GM12891 (cell line): ENCODE measurements at regions not wholly inside any gene's neighbourhood (a gene's known extent, or its start where the extent isn't known, plus 50 kb on each side); places are given as distances from the start of the nearest gene placed in this dataset.

Experiments used
- POLR2A ChIP-seq: IDR thresholded peaks from 2 replicates; pipeline ENCODE4 v1.6.1; 2011; ENCODE audit warnings: low read depth, low read length, control low read depth
- TAF1 ChIP-seq: IDR thresholded peaks from 2 replicates; pipeline ENCODE4 v1.6.1; 2011; ENCODE audit warnings: low read depth, low read length, control low read depth

DNA sequence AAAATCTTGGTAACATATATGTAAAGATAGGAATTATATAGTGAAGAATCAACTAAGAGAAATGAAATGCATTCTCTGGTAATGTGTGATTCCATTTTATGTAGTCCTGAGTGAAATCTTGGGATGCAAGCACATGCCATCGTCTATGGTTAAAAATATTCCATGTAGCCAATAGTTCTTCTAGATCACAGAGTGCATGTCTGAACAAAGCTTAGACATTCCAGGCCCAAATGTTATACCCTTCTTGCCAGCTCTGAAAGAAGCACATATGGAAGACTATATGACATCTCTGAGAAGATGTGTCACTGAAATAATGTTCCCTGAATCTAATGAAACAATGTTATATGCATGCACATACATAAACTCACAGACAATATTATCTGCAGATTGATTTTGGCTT is 92.3 kb upstream of the TFPI start:
- no peak for TF ChIP-seq POLR2A
- no peak for TF ChIP-seq TAF1
